HCT116 (cell line): ENCODE measurements at regions not wholly inside any gene's neighbourhood (a gene's known extent, or its start where the extent isn't known, plus 50 kb on each side); places are given as distances from the start of the nearest gene placed in this dataset.

Experiments used
- ATAC-seq: fragments of 200-7000 bp; cut with Tn5 transposase; 2 replicates; pipeline ENCODE4 v1.9.1; 2020; ENCODE audit warnings: mild to moderate bottlenecking, moderate library complexity
- BruUV-seq: library from RNA; stranded (reverse); fragments of 400-500 nt; replicated peaks from 2 replicates; lab custom pipeline; 2021; lab: Mats Ljungman, UMichigan
- CTCF ChIA-PET: fragments of 300-600 bp; sonication (Branson Sonifier 250); formaldehyde crosslinking; loops from one replicate; lab custom pipeline; 2021; ENCODE audit warnings: antibody characterized with exemption; lab: Charles Lee
- POLR2A ChIA-PET: fragments of 300-600, 350-600 bp; sonication (Branson Sonifier 250); formaldehyde crosslinking; loops from one replicate; lab custom pipeline; 2021; ENCODE audit warnings: antibody characterized with exemption; lab: Charles Lee
- RAD21 ChIA-PET, 2 experiments: fragments of 300-600 bp; sonication (Branson Sonifier 250); formaldehyde crosslinking; loops; one replicate each; lab custom pipeline; 2023; ENCODE audit warnings: low total read pairs in 2 of 2; ENCODE audit not compliant: uncharacterized antibody in 2 of 2, unreplicated experiment in 2 of 2, low non-redundant PET in 1 of 2; lab: Charles Lee
- DNase-seq: peaks from one replicate; pipeline ENCODE4 v3.0.0-alpha.2; 2010; ENCODE audit warnings: low read depth, low spot score
- H2AFZ ChIP-seq: fragments of 200-600 bp; shearing (Covaris generic), sonication (generic); 2 replicates; pipeline ENCODE4 v1.6.1; 2017; ENCODE audit warnings: low read depth, mixed run types, mixed read lengths, antibody characterized with exemption, low read length; ENCODE audit not compliant: poor library complexity, severe bottlenecking
- H3K27ac ChIP-seq: 2 replicates; pipeline ENCODE4 v1.5.1; 2012; ENCODE audit warnings: low read depth, low read length
- H3K27me3 ChIP-seq: fragments of 200-600 bp; sonication (generic); 2 replicates; pipeline ENCODE4 v1.6.1; 2016; ENCODE audit warnings: mixed run types, low read length, mixed read lengths; ENCODE audit not compliant: insufficient read depth
- H3K36me3 ChIP-seq, 2 experiments: fragments of 200-500 bp in 1 of 2; fragments of 200-600 bp in 1 of 2; sonication (Bioruptor generic) in 1 of 2; sonication (generic) in 1 of 2; 2 replicates each; pipeline versions ENCODE4 v1.5.1 to v1.6.1; 2014 to 2016; ENCODE audit warnings: low read length in 2 of 2, inconsistent platforms in 1 of 2, mixed read lengths in 1 of 2, mixed run types in 1 of 2; ENCODE audit not compliant: insufficient read depth in 2 of 2, control insufficient read depth in 1 of 2
- H3K4me1 ChIP-seq, 2 experiments: fragments of 200-600 bp in 1 of 2; sonication (generic) in 1 of 2; 2 replicates each; pipeline versions ENCODE4 v1.5.1 to v1.6.1; 2012 to 2017; ENCODE audit warnings: low read length in 2 of 2, inconsistent platforms in 1 of 2, mild to moderate bottlenecking in 1 of 2, mixed read lengths in 1 of 2, mixed run types in 1 of 2, moderate library complexity in 1 of 2; ENCODE audit not compliant: insufficient read depth in 2 of 2, control insufficient read depth in 1 of 2
- H3K4me2 ChIP-seq: fragments of 200-600 bp; sonication (generic); 2 replicates; pipeline ENCODE4 v1.6.1; 2017; ENCODE audit warnings: mixed run types, low read length, mixed read lengths
- H3K4me3 ChIP-seq, 2 experiments: fragments of 200-600 bp in 1 of 2; sonication (generic) in 1 of 2; replicated peaks in 1 of 2; 2 replicates each; pipeline ENCODE4 v1.5.1; 2011 to 2016; ENCODE audit warnings: low read length in 2 of 2, control low read depth in 1 of 2, low read depth in 1 of 2, mild to moderate bottlenecking in 1 of 2, mixed read lengths in 1 of 2, mixed run types in 1 of 2
- H3K79me2 ChIP-seq: fragments of 200-600 bp; sonication (generic); 2 replicates; pipeline ENCODE4 v1.6.1; 2017; ENCODE audit warnings: mild to moderate bottlenecking, mixed run types, low read length, moderate library complexity, mixed read lengths; ENCODE audit not compliant: insufficient read depth
- H3K9ac ChIP-seq: fragments of 200-600 bp; sonication (generic); 2 replicates; pipeline ENCODE4 v1.6.1; 2016; ENCODE audit warnings: low read length, mixed read lengths
- H3K9me2 ChIP-seq: fragments of 200-600 bp; sonication (generic), shearing (Covaris generic); 2 replicates; pipeline ENCODE4 v1.6.1; 2017; ENCODE audit warnings: mixed run types, mild to moderate bottlenecking, moderate library complexity; ENCODE audit not compliant: insufficient read depth
- H3K9me3 ChIP-seq, 2 experiments: fragments of 200-500 bp in 1 of 2; fragments of 200-600 bp in 1 of 2; sonication (Bioruptor generic) in 1 of 2; sonication (generic) in 1 of 2; 2 replicates each; pipeline ENCODE4 v1.6.1; 2014 to 2017; ENCODE audit warnings: low read length in 2 of 2, mixed read lengths in 2 of 2, inconsistent platforms in 1 of 2, low read depth in 1 of 2, mild to moderate bottlenecking in 1 of 2, mixed run types in 1 of 2, moderate library complexity in 1 of 2; ENCODE audit not compliant: control insufficient read depth in 1 of 2, insufficient read depth in 1 of 2
- H4K20me1 ChIP-seq: fragments of 200-600 bp; sonication (generic), shearing (Covaris generic); 2 replicates; pipeline ENCODE4 v1.6.1; 2017; ENCODE audit warnings: mixed run types, mild to moderate bottlenecking, moderate library complexity; ENCODE audit not compliant: insufficient read depth
- EGR1 ChIP-seq: IDR thresholded peaks from 2 replicates; pipeline ENCODE4 v1.6.1; 2012; ENCODE audit warnings: low read depth
- MAX ChIP-seq: IDR thresholded peaks from 2 replicates; pipeline ENCODE4 v1.6.1; 2012
- POLR2AphosphoS5 ChIP-seq: IDR thresholded peaks from 2 replicates; pipeline ENCODE4 v1.6.1; 2011; ENCODE audit warnings: mild to moderate bottlenecking, low read depth, low read length, moderate library complexity
- REST ChIP-seq: IDR thresholded peaks from 2 replicates; pipeline ENCODE4 v1.6.1; 2012; ENCODE audit warnings: low read depth
- SIN3A ChIP-seq: IDR thresholded peaks from 2 replicates; pipeline ENCODE4 v1.6.1; 2012; ENCODE audit warnings: low read depth
- ZBTB33 ChIP-seq: IDR thresholded peaks from 2 replicates; pipeline ENCODE4 v1.6.1; 2011; ENCODE audit warnings: mild to moderate bottlenecking, low read length, moderate library complexity; ENCODE audit not compliant: insufficient replicate concordance; ENCODE audit errors: extremely low read depth
- ZNF274 ChIP-seq: fragments of 200-500 bp; sonication (Bioruptor generic); IDR thresholded peaks from 2 replicates; pipeline ENCODE4 v1.6.1; 2014; ENCODE audit warnings: mild to moderate bottlenecking, low read depth, low read length, inconsistent platforms
- intact Hi-C: fragments of 100-400 bp; cut with micrococcal nuclease; formaldehyde crosslinking; loops from 2 replicates; pipeline ENCODE4 v1.10.0; 2022

- ChIA-PET RAD21 (no interaction called here), CTCF (no interaction called here), POLR2A (no interaction called here)
- no peaks in the 10 kb centered on the region for H3K9me2 ChIP-seq
- intact Hi-C loops = no loop called here
- no peaks in the 10 kb centered on the region for H3K9me3 ChIP-seq
- no peak overlapping the region for H3K4me3 ChIP-seq
- no peak overlapping the region for H3K27ac ChIP-seq
- TF ChIP-seq POLR2AphosphoS5 = no peak
- TF ChIP-seq MAX = no peak
- TF ChIP-seq REST = no peak
- no peak for TF ChIP-seq ZBTB33
- TF ChIP-seq SIN3A = no peak
- TF ChIP-seq EGR1 = no peak
- TF ChIP-seq ZNF274 = no peak
- DNase-seq = no peak
- H2AFZ ChIP-seq = no peak overlapping the region
- H4K20me1 ChIP-seq = no peaks in the 10 kb centered on the region
- no peaks in the 10 kb centered on the region for H3K79me2 ChIP-seq
- ATAC-seq = no peak
- no peaks in the 10 kb centered on the region for H3K27me3 ChIP-seq
- BruUV-seq = no TSS peak
- H3K36me3 ChIP-seq = no peaks in the 10 kb centered on the region
- H3K4me1 ChIP-seq = no peaks in the 10 kb centered on the region
- H3K9ac ChIP-seq = no peak overlapping the region
- H3K4me2 ChIP-seq = no peak overlapping the region
Observed at GRCh38 chr7:136234040-136234439, 256.9 kb upstream of the MTPN start.
